HepG2 (cell line): ENCODE measurements at regions not wholly inside any gene's neighbourhood (a gene's known extent, or its start where the extent isn't known, plus 50 kb on each side); places are given as distances from the start of the nearest gene placed in this dataset.

Source experiments
- ATAC-seq: fragments of 200-7000 bp; cut with Tn5 transposase; 3 replicates; pipeline ENCODE4 v1.9.1; 2020; ENCODE audit warnings: mild to moderate bottlenecking, moderate library complexity
- BruUV-seq: library from RNA; stranded (reverse); fragments of 400-500 nt; replicated peaks from 2 replicates; lab custom pipeline; 2021; lab: Mats Ljungman, UMichigan
- CTCF ChIA-PET: fragments of 300-600 bp; formaldehyde crosslinking; extraction: SDS; loops from one replicate; lab custom pipeline; 2021; ENCODE audit warnings: low total read pairs, inconsistent platforms, low intra/inter-chr PET ratio; lab: Yijun Ruan, JAX
- POLR2A ChIA-PET: fragments of 350-600 bp; sonication (Branson Sonifier 250); formaldehyde crosslinking; loops from one replicate; lab custom pipeline; 2020; ENCODE audit warnings: antibody characterized with exemption, inconsistent platforms; lab: Yijun Ruan, JAX
- DNase-seq: peaks from one replicate; pipeline ENCODE4 v3.0.0-alpha.2; 2015; ENCODE audit warnings: low spot score
- FAIRE-seq: peaks from 3 replicates; lab custom pipeline; 2011; peaks lifted over from hg19 to GRCh38; lab: Jason Lieb, UNC
- H2AFZ ChIP-seq: one replicate; pipeline ENCODE4 v1.6.1; 2011; ENCODE audit warnings: low read length, inconsistent platforms
- H3K27ac ChIP-seq: fragments of 300-600 bp; 3 replicates; pipeline ENCODE4 v1.8.0; 2011; ENCODE audit warnings: mixed run types, mild to moderate bottlenecking, mixed read lengths, low read length, inconsistent platforms; ENCODE audit not compliant: insufficient read depth; ENCODE audit errors: extremely low read length
- H3K27me3 ChIP-seq, 2 experiments: fragments of 200-600 bp in 1 of 2; 2 replicates in 1 of 2; 3 replicates in 1 of 2; pipeline versions ENCODE4 v1.6.0 to v1.8.0; 2011; ENCODE audit warnings: low read length in 2 of 2, mild to moderate bottlenecking in 2 of 2, moderate library complexity in 2 of 2, inconsistent platforms in 1 of 2; ENCODE audit not compliant: insufficient read depth in 2 of 2, control insufficient read depth in 1 of 2
- H3K36me3 ChIP-seq, 2 experiments: fragments of 200-600 bp in 1 of 2; replicated peaks in 1 of 2; 2 replicates in 1 of 2; 3 replicates in 1 of 2; pipeline versions ENCODE4 v1.5.1 to v1.8.0; 2011; ENCODE audit warnings: low read length in 2 of 2, inconsistent platforms in 1 of 2; ENCODE audit not compliant: insufficient read depth in 2 of 2, control insufficient read depth in 1 of 2
- H3K4me1 ChIP-seq: 2 replicates; pipeline ENCODE4 v1.5.1; 2012; ENCODE audit warnings: low read length, inconsistent platforms; ENCODE audit not compliant: insufficient read depth
- H3K4me2 ChIP-seq: 2 replicates; pipeline ENCODE4 v1.6.0; 2011; ENCODE audit warnings: low read depth, low read length, inconsistent platforms
- H3K4me3 ChIP-seq, 3 experiments: fragments of 200-600 bp in 1 of 3; sonication (generic), shearing (Covaris generic) in 1 of 3; replicated peaks in 1 of 3; 2 replicates each; pipeline ENCODE4 v1.5.1; 2011 to 2016; ENCODE audit warnings: low read length in 3 of 3, inconsistent platforms in 2 of 3, low read depth in 2 of 3, mild to moderate bottlenecking in 2 of 3, control low read depth in 1 of 3, mixed read lengths in 1 of 3; ENCODE audit not compliant: insufficient read depth in 1 of 3
- H3K79me2 ChIP-seq: one replicate; pipeline ENCODE4 v1.6.1; 2011; ENCODE audit warnings: low read length, inconsistent platforms; ENCODE audit not compliant: insufficient read depth
- H3K9ac ChIP-seq: 2 replicates; pipeline ENCODE4 v1.6.0; 2011; ENCODE audit warnings: mild to moderate bottlenecking, low read depth, low read length, inconsistent platforms; ENCODE audit not compliant: insufficient read depth
- H3K9me3 ChIP-seq: 2 replicates; pipeline ENCODE4 v1.5.1; 2012; ENCODE audit warnings: mild to moderate bottlenecking, low read length
- H4K20me1 ChIP-seq: 2 replicates; pipeline ENCODE4 v1.6.0; 2011; ENCODE audit warnings: inconsistent platforms, mild to moderate bottlenecking, low read length, moderate library complexity; ENCODE audit not compliant: insufficient read depth
- KIAA2018 ChIP-seq: sonication (generic); formaldehyde crosslinking; IDR thresholded peaks from 2 replicates; pipeline ENCODE4 v1.5.0; 2020; ENCODE audit warnings: mild to moderate bottlenecking, missing genetic modification reagents, borderline replicate concordance
- PPARG ChIP-seq: conservative IDR thresholded peaks from 2 replicates; pipeline ENCODE4 v1.6.1; 2016; ENCODE audit warnings: missing biosample characterization, missing genetic modification reagents
- PRMT3 ChIP-seq: sonication (generic); formaldehyde crosslinking; IDR thresholded peaks from 2 replicates; pipeline ENCODE4 v1.8.1; 2022; ENCODE audit warnings: low read depth, mild to moderate bottlenecking, moderate library complexity, missing genetic modification reagents, borderline replicate concordance
- RORA ChIP-seq: sonication (generic); formaldehyde crosslinking; IDR thresholded peaks from 2 replicates; pipeline ENCODE4 v1.5.0; 2020; ENCODE audit warnings: mild to moderate bottlenecking, missing genetic modification reagents, moderate library complexity
- SNAPC4 ChIP-seq: sonication (generic); formaldehyde crosslinking; IDR thresholded peaks from 2 replicates; pipeline ENCODE4 v1.4.0; 2020; ENCODE audit warnings: mild to moderate bottlenecking, missing genetic modification reagents
- SUZ12 ChIP-seq: fragments of 150-350 bp; IDR thresholded peaks from 2 replicates; pipeline ENCODE4 v1.6.1; 2014; ENCODE audit warnings: low read depth, low read length
- TARDBP ChIP-seq: sonication (generic); formaldehyde crosslinking; IDR thresholded peaks from 2 replicates; pipeline ENCODE4 v1.8.0; 2022; ENCODE audit warnings: mild to moderate bottlenecking, missing genetic modification reagents
- TBX3 ChIP-seq: fragments of 450-650 bp; IDR thresholded peaks from 2 replicates; pipeline ENCODE4 v1.6.1; 2017; ENCODE audit warnings: antibody characterized with exemption, mild to moderate bottlenecking, inconsistent platforms, borderline replicate concordance
- U2AF1 ChIP-seq: fragments of 200-400 bp; formaldehyde crosslinking; optimal IDR thresholded peaks from 2 replicates; pipeline ENCODE3; 2017; ENCODE audit warnings: mild to moderate bottlenecking, low read depth, low read length
- ZNF557 ChIP-seq: sonication (generic); formaldehyde crosslinking; IDR thresholded peaks from 2 replicates; pipeline ENCODE4 v1.4.0; 2020; ENCODE audit warnings: missing genetic modification reagents
- WGBS: methylation state at CpG from one replicate; pipeline ENCODE4 v1.1.6; 2017; ENCODE audit warnings: low lambda C conversion rate; 5-methylcytosine and 5-hydroxymethylcytosine counted together
- in situ Hi-C: cut with HindIII; loops from 2 replicates; pipeline ENCODE4 v1.10.0; 2017; ENCODE audit warnings: low pct_unique_long_range_greater_than_20kb; ENCODE audit not compliant: extremely low pct_ligation_motif_present
- intact Hi-C: fragments of 100-400 bp; cut with micrococcal nuclease; formaldehyde crosslinking; loops from one replicate; pipeline ENCODE4 v1.10.0; 2022; ENCODE audit not compliant: unreplicated experiment

- TF ChIP-seq KIAA2018 (no peak), SUZ12 (no peak)
Observed at GRCh38 chr7:118948508-118948907, 724.0 kb downstream of the ANKRD7 start (continued).

- Histone ChIP-seq H3K27ac (no peak overlapping the region), H3K9ac (no peak overlapping the region), H3K27me3 (no peaks in the 10 kb centered on the region), H3K4me3 (no peak overlapping the region), H3K4me1 (no peaks in the 10 kb centered on the region), H3K4me2 (no peak overlapping the region), H2AFZ (no peak overlapping the region), H3K9me3 (no peaks in the 10 kb centered on the region), H3K36me3 (no peaks in the 10 kb centered on the region), H4K20me1 (no peaks in the 10 kb centered on the region), H3K79me2 (no peaks in the 10 kb centered on the region)
- FAIRE-seq, result no peak
- WGBS, result 3% methylated on average over 1 of the region's 1 CpG
- no TSS peak for BruUV-seq
- ChIA-PET POLR2A (no interaction called here), CTCF (no interaction called here)
- in situ Hi-C loops, result no loop called here
- ATAC-seq, result no peak
- no peak for DNase-seq
- intact Hi-C loops, result no loop called here
- no peak for TF ChIP-seq ZNF557 (CRISPR knock-in tag)
- TF ChIP-seq TARDBP (CRISPR knock-in tag), result no peak
- no peak for TF ChIP-seq RORA (CRISPR knock-in tag)
- TF ChIP-seq PRMT3 (CRISPR knock-in tag), result no peak
- TF ChIP-seq U2AF1, result no peak
- TF ChIP-seq TBX3, result no peak
- TF ChIP-seq PPARG (CRISPR knock-in tag), result no peak
- TF ChIP-seq SNAPC4 (CRISPR knock-in tag), result no peak
Observed at GRCh38 chr7:118949031-118949430, 724.5 kb downstream of the ANKRD7 start.
